ENCODE measurements at regions not wholly inside any gene's neighbourhood (a gene's known extent, or its start where the extent isn't known, plus 50 kb on each side); places are given as distances from the start of the nearest gene placed in this dataset.
"Not testable (repeated sequence)": the region's sequence is repeated elsewhere in the genome, so short reads cannot be mapped to it uniquely, and the experiment has no call there.

GRCh38 chr16:16908077-16908476 is 529.1 kb downstream of the NPIPA7 start:
- CTCF ChIA-PET: no interaction called here
- no peak overlapping the region for H3K27ac Mint-ChIP-seq
- peaks cover 2% of the 10 kb centered on the region for H3K27me3 Mint-ChIP-seq
- H3K4me1 Mint-ChIP-seq: no peaks in the 10 kb centered on the region
- no peaks in the 10 kb centered on the region for H3K36me3 Mint-ChIP-seq
- no peak for DNase-seq
- H3K9me3 Mint-ChIP-seq (ENCODE audit: low read depth): no peaks in the 10 kb centered on the region
- H3K4me3 Mint-ChIP-seq: no peak overlapping the region
- no peak for ATAC-seq

- Mint-ChIP-seq H3K4me1 (no peaks in the 10 kb centered on the region), H3K27ac (no peak overlapping the region)
- CTCF ChIA-PET: no interaction called here
Observed at GRCh38 chr16:16909126-16909525, 530.2 kb downstream of the NPIPA7 start.

GRCh38 chr16:16910666-16911065 is 531.7 kb downstream of the NPIPA7 start:
- Mint-ChIP-seq H3K4me3 (no peak overlapping the region), H3K4me1 (no peaks in the 10 kb centered on the region), H3K27me3 (peaks cover 2% of the 10 kb centered on the region), H3K9me3 (ENCODE audit: low read depth) (no peaks in the 10 kb centered on the region), H3K36me3 (no peaks in the 10 kb centered on the region), H3K27ac (no peak overlapping the region)
- CTCF ChIA-PET: no interaction called here
- ATAC-seq (no peak), DNase-seq (no peak)

More at GRCh38 chr16:16909126-16909525, 530.2 kb downstream of the NPIPA7 start:
- Mint-ChIP-seq H3K4me3 (no peak overlapping the region), H3K9me3 (ENCODE audit: low read depth) (no peaks in the 10 kb centered on the region), H3K27me3 (peaks cover 2% of the 10 kb centered on the region), H3K36me3 (no peaks in the 10 kb centered on the region)
- ATAC-seq: no peak
- DNase-seq: no peak

- DNase-seq (no peak), ATAC-seq (no peak)
- Mint-ChIP-seq H3K36me3 (no peaks in the 10 kb centered on the region), H3K27me3 (peaks cover 5% of the 10 kb centered on the region), H3K9me3 (ENCODE audit: low read depth) (no peaks in the 10 kb centered on the region), H3K4me1 (no peaks in the 10 kb centered on the region), H3K27ac (no peak overlapping the region), H3K4me3 (no peak overlapping the region)
- CTCF ChIA-PET: no interaction called here
Observed at GRCh38 chr16:16915771-16916170, 536.8 kb downstream of the NPIPA7 start.

- H3K4me1 Mint-ChIP-seq: no peaks in the 10 kb centered on the region
- no peaks in the 10 kb centered on the region for H3K9me3 Mint-ChIP-seq (ENCODE audit: low read depth)
- H3K27me3 Mint-ChIP-seq: peaks cover 6% of the 10 kb centered on the region
- H3K27ac Mint-ChIP-seq: no peak overlapping the region
- CTCF ChIA-PET: no interaction called here
- DNase-seq (no peak), ATAC-seq (no peak)
- H3K36me3 Mint-ChIP-seq: no peaks in the 10 kb centered on the region
- no peak overlapping the region for H3K4me3 Mint-ChIP-seq
Observed at GRCh38 chr16:16917191-16917785, 538.3 kb downstream of the NPIPA7 start.

GRCh38 chr16:16923479-16923878 is 544.5 kb downstream of the NPIPA7 start:
- H3K4me3 Mint-ChIP-seq: no peak overlapping the region
- H3K27me3 Mint-ChIP-seq: peaks cover 3% of the 10 kb centered on the region
- no peak overlapping the region for H3K27ac Mint-ChIP-seq
- no peaks in the 10 kb centered on the region for H3K4me1 Mint-ChIP-seq
- H3K9me3 Mint-ChIP-seq (ENCODE audit: low read depth): no peaks in the 10 kb centered on the region
- H3K36me3 Mint-ChIP-seq: no peaks in the 10 kb centered on the region
- ATAC-seq (no peak), DNase-seq (no peak)
- CTCF ChIA-PET: no interaction called here

- Mint-ChIP-seq H3K4me1 (no peaks in the 10 kb centered on the region), H3K36me3 (no peaks in the 10 kb centered on the region), H3K4me3 (no peak overlapping the region), H3K27ac (no peak overlapping the region), H3K27me3 (peaks cover 3% of the 10 kb centered on the region), H3K9me3 (ENCODE audit: low read depth) (no peaks in the 10 kb centered on the region)
- CTCF ChIA-PET: no interaction called here
- ATAC-seq (no peak), DNase-seq (no peak)
Observed at GRCh38 chr16:16924613-16925012, 545.7 kb downstream of the NPIPA7 start.

- Mint-ChIP-seq H3K27ac (no peak overlapping the region), H3K9me3 (ENCODE audit: low read depth) (no peaks in the 10 kb centered on the region), H3K36me3 (no peaks in the 10 kb centered on the region), H3K4me3 (no peak overlapping the region), H3K27me3 (peaks cover 5% of the 10 kb centered on the region), H3K4me1 (no peaks in the 10 kb centered on the region)
- no peak for ATAC-seq
- CTCF ChIA-PET: no interaction called here
- no peak for DNase-seq
Observed at GRCh38 chr16:16925432-16925831, 545.3 kb downstream of the XYLT1 start.

GRCh38 chr16:16928532-16929109 is 542.1 kb downstream of the XYLT1 start:
- Mint-ChIP-seq H3K4me3 (no peak overlapping the region), H3K36me3 (no peaks in the 10 kb centered on the region), H3K4me1 (no peaks in the 10 kb centered on the region), H3K27me3 (peaks cover 4% of the 10 kb centered on the region), H3K9me3 (ENCODE audit: low read depth) (no peaks in the 10 kb centered on the region), H3K27ac (no peak overlapping the region)
- ATAC-seq (no peak), DNase-seq (no peak)
- CTCF ChIA-PET: no interaction called here

- ATAC-seq (no peak), DNase-seq (no peak)
- H3K9me3 Mint-ChIP-seq (ENCODE audit: low read depth): no peaks in the 10 kb centered on the region
- no peaks in the 10 kb centered on the region for H3K36me3 Mint-ChIP-seq
- no peak overlapping the region for H3K4me3 Mint-ChIP-seq
- H3K4me1 Mint-ChIP-seq: no peaks in the 10 kb centered on the region
- CTCF ChIA-PET: no interaction called here
- H3K27ac Mint-ChIP-seq: no peak overlapping the region
- H3K27me3 Mint-ChIP-seq: peaks cover 4% of the 10 kb centered on the region
Observed at GRCh38 chr16:16930309-16931000, 540.3 kb downstream of the XYLT1 start.

- H3K36me3 Mint-ChIP-seq: no peaks in the 10 kb centered on the region
- no peak overlapping the region for H3K27ac Mint-ChIP-seq
- no peak overlapping the region for H3K4me3 Mint-ChIP-seq
- CTCF ChIA-PET: no interaction called here
- no peaks in the 10 kb centered on the region for H3K9me3 Mint-ChIP-seq (ENCODE audit: low read depth)
- no peak for ATAC-seq
- no peaks in the 10 kb centered on the region for H3K4me1 Mint-ChIP-seq
- no peak for DNase-seq
- peaks cover 11% of the 10 kb centered on the region for H3K27me3 Mint-ChIP-seq
Observed at GRCh38 chr16:16933861-16934260, 536.9 kb downstream of the XYLT1 start.

GRCh38 chr16:16934660-16935059 is 536.1 kb downstream of the XYLT1 start:
- Mint-ChIP-seq H3K9me3 (ENCODE audit: low read depth) (no peaks in the 10 kb centered on the region), H3K4me1 (no peaks in the 10 kb centered on the region), H3K27ac (no peak overlapping the region), H3K4me3 (no peak overlapping the region), H3K36me3 (no peaks in the 10 kb centered on the region), H3K27me3 (peaks cover 11% of the 10 kb centered on the region)
- no peak for ATAC-seq
- CTCF ChIA-PET: no interaction called here
- no peak for DNase-seq

GRCh38 chr16:16935909-16936308 is 534.9 kb downstream of the XYLT1 start:
- CTCF ChIA-PET; DNase-seq; H3K4me3 Mint-ChIP-seq; H3K4me1 Mint-ChIP-seq; H3K9me3 Mint-ChIP-seq (ENCODE audit: low read depth); ATAC-seq; H3K36me3 Mint-ChIP-seq; H3K27ac Mint-ChIP-seq: not testable (repeated sequence)
- peaks cover 13% of the 10 kb centered on the region for H3K27me3 Mint-ChIP-seq

GRCh38 chr16:16937576-16937975 is 533.2 kb downstream of the XYLT1 start:
- no peaks in the 10 kb centered on the region for H3K4me1 Mint-ChIP-seq
- no peaks in the 10 kb centered on the region for H3K36me3 Mint-ChIP-seq
- no peak overlapping the region for H3K4me3 Mint-ChIP-seq
- H3K27me3 Mint-ChIP-seq: peaks cover 16% of the 10 kb centered on the region
- H3K27ac Mint-ChIP-seq: no peak overlapping the region
- no peaks in the 10 kb centered on the region for H3K9me3 Mint-ChIP-seq (ENCODE audit: low read depth)
- ATAC-seq: no peak
- no peak for DNase-seq
- CTCF ChIA-PET: no interaction called here

Measured in activated CD8-positive, alpha-beta memory T cell treated with anti-CD3 and anti-CD28 coated beads, Interleukin-2, amount 10 ng/mL, durations not matched to agents 7 days and 5 days (primary cell).